Mucosa of descending colon (tissue), 3 donors: ENCODE measurements at regions not wholly inside any gene's neighbourhood (a gene's known extent, or its start where the extent isn't known, plus 50 kb on each side); places are given as distances from the start of the nearest gene placed in this dataset.
A peak's percentile ranks its signal among the peaks of the same experiment; 100 is the strongest.

Source experiments
- ATAC-seq: fragments of 200-7000 bp; cut with Tn5 transposase; one replicate; pipeline ENCODE4 v1.9.1; 2020; ENCODE audit warnings: mild to moderate bottlenecking, moderate library complexity
- DNase-seq, 3 donors: peaks; one replicate each; pipeline ENCODE4 v3.0.0-alpha.2; 2020
- H3K36me3 ChIP-seq: fragments of 200-600 bp; one replicate; pipeline ENCODE4 v1.8.0; 2021; ENCODE audit warnings: low read depth, mild to moderate bottlenecking
- H3K4me1 ChIP-seq: fragments of 200-600 bp; one replicate; pipeline ENCODE4 v1.8.0; 2021; ENCODE audit warnings: low read depth, mild to moderate bottlenecking
- H3K4me3 ChIP-seq: fragments of 200-600 bp; one replicate; pipeline ENCODE4 v1.8.0; 2021; ENCODE audit warnings: mild to moderate bottlenecking
- H3K9me3 ChIP-seq: fragments of 200-600 bp; one replicate; pipeline ENCODE4 v1.8.0; 2021; ENCODE audit warnings: mild to moderate bottlenecking
- intact Hi-C, 2 donors: fragments of 100-400 bp; cut with DNase I in 1 of 2; cut with micrococcal nuclease in 1 of 2; formaldehyde crosslinking; loops; one replicate each; pipeline versions ENCODE4 v1.11.0 to v1.11.1; 2022; cut with DNase I, micrococcal nuclease
- TF ChIP-seq, protein P1 (sequence below): fragments of 200-600 bp; IDR thresholded peaks from one replicate; pipeline ENCODE4 v1.8.0; 2022; ENCODE audit warnings: antibody characterized with exemption, mild to moderate bottlenecking
- donor health status: DM: no; HTN: no; CAD: no; lungs with moderate emphysema.
- donor health status: DM: no; HTN: no; CAD: no.
- donor health status: DM: no; HTN: yes; CAD: no.

DNA sequence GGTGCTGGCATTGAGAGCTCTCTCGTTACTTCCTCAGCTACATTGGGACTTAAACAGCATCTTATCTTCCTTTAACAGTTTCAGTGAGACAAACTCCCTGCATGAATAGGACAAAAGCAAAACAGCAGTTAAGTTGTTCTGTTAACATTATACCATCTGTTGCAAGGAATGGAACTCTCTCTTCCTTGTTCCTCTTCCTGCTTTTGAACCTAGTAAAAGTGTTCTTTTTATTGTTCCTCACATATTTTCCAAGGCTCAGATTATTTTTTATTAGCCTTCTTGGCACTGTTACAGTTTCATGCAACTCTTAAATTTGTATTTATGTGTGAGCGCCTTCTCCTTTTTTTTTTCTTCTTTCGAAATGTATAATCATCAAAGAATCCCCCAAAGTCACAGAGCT is 202.6 kb upstream of the UFM1 start:
- Histone ChIP-seq H3K9me3 (no peaks in the 10 kb centered on the region), H3K4me1 (peaks cover 2% of the 10 kb centered on the region), H3K4me3 (no peak overlapping the region), H3K36me3 (no peaks in the 10 kb centered on the region)
- DNase-seq (peak in 1 of 3 donors; percentile 5), ATAC-seq (peak; percentile 98)
- TF ChIP-seq, protein P1, sequence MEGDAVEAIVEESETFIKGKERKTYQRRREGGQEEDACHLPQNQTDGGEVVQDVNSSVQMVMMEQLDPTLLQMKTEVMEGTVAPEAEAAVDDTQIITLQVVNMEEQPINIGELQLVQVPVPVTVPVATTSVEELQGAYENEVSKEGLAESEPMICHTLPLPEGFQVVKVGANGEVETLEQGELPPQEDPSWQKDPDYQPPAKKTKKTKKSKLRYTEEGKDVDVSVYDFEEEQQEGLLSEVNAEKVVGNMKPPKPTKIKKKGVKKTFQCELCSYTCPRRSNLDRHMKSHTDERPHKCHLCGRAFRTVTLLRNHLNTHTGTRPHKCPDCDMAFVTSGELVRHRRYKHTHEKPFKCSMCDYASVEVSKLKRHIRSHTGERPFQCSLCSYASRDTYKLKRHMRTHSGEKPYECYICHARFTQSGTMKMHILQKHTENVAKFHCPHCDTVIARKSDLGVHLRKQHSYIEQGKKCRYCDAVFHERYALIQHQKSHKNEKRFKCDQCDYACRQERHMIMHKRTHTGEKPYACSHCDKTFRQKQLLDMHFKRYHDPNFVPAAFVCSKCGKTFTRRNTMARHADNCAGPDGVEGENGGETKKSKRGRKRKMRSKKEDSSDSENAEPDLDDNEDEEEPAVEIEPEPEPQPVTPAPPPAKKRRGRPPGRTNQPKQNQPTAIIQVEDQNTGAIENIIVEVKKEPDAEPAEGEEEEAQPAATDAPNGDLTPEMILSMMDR: no peak
- intact Hi-C loops: no loop called here

DNA sequence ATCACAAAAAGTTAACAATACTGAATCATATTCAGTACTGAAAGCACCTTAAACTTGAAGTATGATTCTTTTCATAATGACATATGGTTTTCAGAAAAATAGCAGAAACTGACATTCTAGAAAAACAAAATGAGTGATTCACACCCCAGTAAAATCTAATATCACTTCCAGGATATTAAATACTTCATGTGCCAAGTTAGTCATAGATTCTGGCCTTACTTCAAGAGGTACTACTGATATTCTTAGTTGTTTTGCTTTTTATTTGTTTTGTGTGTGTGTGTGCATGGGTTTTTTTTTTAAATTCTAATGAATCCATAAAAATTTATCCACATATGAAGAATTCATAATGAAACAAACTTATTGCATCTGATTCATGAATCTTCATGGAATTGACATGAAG is 207.9 kb upstream of the UFM1 start:
- Histone ChIP-seq H3K36me3 (no peaks in the 10 kb centered on the region), H3K4me1 (no peaks in the 10 kb centered on the region), H3K4me3 (no peak overlapping the region), H3K9me3 (no peaks in the 10 kb centered on the region)
- DNase-seq (no peak), ATAC-seq (no peak)
- intact Hi-C loops: no loop called here
- TF ChIP-seq, protein P1: no peak

DNA sequence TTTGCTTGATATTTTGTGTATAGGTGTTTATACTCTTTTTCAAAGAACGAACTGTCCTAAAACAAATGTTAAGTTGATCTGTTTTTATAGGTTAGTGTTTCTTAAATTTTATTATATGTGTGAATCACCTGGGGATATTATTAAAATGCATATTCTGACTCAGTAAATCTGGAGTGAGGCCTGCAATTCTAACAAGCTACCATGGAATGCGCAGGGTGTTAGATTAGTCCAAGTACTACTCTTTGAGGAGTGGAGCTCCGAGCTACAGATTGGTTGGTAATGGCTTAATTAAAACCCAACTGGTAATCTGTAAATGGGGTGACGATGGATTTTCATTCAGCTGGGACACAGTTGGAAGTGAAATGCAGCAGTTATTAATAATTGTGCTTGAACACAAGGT is 214.1 kb upstream of the UFM1 start:
- TF ChIP-seq, protein P1: no peak
- intact Hi-C loops: no loop called here
- ATAC-seq (no peak), DNase-seq (no peak)
- no peaks in the 10 kb centered on the region for H3K36me3 ChIP-seq
- no peak overlapping the region for H3K4me3 ChIP-seq
- no peaks in the 10 kb centered on the region for H3K4me1 ChIP-seq
- no peaks in the 10 kb centered on the region for H3K9me3 ChIP-seq

DNA sequence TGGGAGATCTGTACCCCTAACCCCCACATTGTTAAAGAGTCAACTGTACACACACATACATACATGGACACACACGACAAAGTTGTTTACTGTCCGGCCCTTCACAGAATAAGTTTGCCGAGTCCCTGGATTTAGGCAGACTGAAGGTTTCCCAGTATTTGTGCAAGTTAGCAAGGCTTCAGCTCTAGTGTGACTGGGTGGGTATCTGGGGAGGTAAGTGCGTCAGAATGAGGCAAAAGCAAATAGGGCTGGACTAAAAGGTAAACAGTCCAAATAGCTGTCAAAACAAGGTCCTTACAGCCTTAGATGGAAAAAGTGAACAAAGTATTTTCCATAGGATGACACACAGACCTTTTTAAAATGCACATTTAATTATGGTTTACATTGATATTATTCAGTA is 228.4 kb upstream of the UFM1 start:
- TF ChIP-seq, protein P1: no peak
- no peak for DNase-seq
- no peak overlapping the region for H3K4me3 ChIP-seq
- H3K4me1 ChIP-seq: no peaks in the 10 kb centered on the region
- intact Hi-C loops: no loop called here
- H3K9me3 ChIP-seq: no peaks in the 10 kb centered on the region
- H3K36me3 ChIP-seq: no peaks in the 10 kb centered on the region
- no peak for ATAC-seq

DNA sequence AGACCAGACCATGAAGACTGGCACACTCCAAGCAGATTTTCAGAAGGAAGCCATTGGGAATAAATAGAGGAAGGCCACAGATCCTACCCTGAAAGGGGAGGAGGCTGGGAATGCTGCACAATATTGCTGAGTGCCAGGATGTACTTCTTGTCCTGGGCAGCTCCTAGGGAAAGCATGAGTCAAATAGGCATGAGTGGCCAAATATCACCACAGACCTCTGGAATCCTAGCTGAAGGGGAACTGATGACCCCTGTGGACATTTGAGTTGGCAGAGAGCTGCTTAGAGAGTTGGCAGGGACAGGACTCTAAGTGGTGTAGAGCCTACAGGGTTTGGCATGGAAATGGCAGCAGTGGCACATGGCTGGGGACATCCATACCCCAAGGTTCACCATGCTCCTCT is 234.3 kb upstream of the TRPC4 start:
- no peak for DNase-seq
- intact Hi-C loops: no loop called here
- TF ChIP-seq, protein P1: no peak
- H3K36me3 ChIP-seq: no peaks in the 10 kb centered on the region
- no peaks in the 10 kb centered on the region for H3K4me1 ChIP-seq
- ATAC-seq: no peak
- H3K4me3 ChIP-seq: no peak overlapping the region
- H3K9me3 ChIP-seq: no peaks in the 10 kb centered on the region

DNA sequence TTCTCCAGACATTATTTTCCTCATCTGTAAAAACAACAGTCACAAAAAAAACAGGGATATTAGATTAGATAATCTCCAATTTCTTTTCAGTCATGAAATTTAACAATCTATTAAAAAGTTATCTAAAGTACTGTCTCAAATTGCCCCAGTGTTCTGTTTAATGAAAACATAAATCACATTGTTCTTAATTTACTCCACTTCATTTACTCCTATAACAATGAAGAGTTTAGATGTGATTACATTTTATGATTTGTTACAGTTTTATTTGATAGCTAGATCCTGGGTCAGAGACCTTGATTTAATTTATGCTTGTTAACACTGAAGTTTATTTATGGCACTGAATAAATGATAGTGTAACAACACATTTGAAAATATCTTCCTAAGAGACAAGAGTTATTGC is 230.2 kb upstream of the TRPC4 start:
- ATAC-seq (no peak), DNase-seq (no peak)
- TF ChIP-seq, protein P1: no peak
- Histone ChIP-seq H3K4me1 (no peaks in the 10 kb centered on the region), H3K4me3 (no peak overlapping the region), H3K36me3 (no peaks in the 10 kb centered on the region), H3K9me3 (no peaks in the 10 kb centered on the region)
- intact Hi-C loops: no loop called here
